Embryonic facial prominence (tissue), 1 donor: ENCODE measurements at regions not wholly inside any gene's neighbourhood (a gene's known extent, or its start where the extent isn't known, plus 50 kb on each side); places are given as distances from the start of the nearest gene placed in this dataset.

Experiments used
- DNase-seq: peaks from one replicate; pipeline ENCODE4 v3.0.0-alpha.2; 2016; ENCODE audit errors: extremely low spot score

- DNase-seq = no peak
Measured at GRCh38 chr3:124177071-124177470, 185.1 kb upstream of the ROPN1 start.

GRCh38 chr3:124178531-124178930, 186.6 kb upstream of the ROPN1 start:
- no peak for DNase-seq

- no peak for DNase-seq
Measured at GRCh38 chr3:124200407-124200806, 208.5 kb upstream of the ROPN1 start.

GRCh38 chr3:124201226-124201625, 209.3 kb upstream of the ROPN1 start:
- no peak for DNase-seq

- DNase-seq = no peak
Measured at GRCh38 chr3:124201786-124202185, 209.9 kb upstream of the ROPN1 start.

GRCh38 chr3:124202754-124203153, 210.8 kb upstream of the ROPN1 start:
- no peak for DNase-seq

GRCh38 chr3:124203292-124203691, 211.4 kb upstream of the ROPN1 start:
- no peak for DNase-seq

- no peak for DNase-seq
Measured at GRCh38 chr3:124206225-124207055, 214.5 kb upstream of the ROPN1 start.

- DNase-seq = no peak
Measured at GRCh38 chr3:124207077-124207476, 215.2 kb upstream of the ROPN1 start.

- no peak for DNase-seq
Measured at GRCh38 chr3:124207873-124208485, 216.1 kb upstream of the ROPN1 start.

GRCh38 chr3:124209426-124209825, 217.5 kb upstream of the ROPN1 start:
- no peak for DNase-seq

- no peak for DNase-seq
Measured at GRCh38 chr3:124210899-124211298, 219.0 kb upstream of the ROPN1 start.

- DNase-seq = no peak
Measured at GRCh38 chr3:124213641-124214040, 221.7 kb upstream of the ROPN1 start.

- peak; percentile 39 for DNase-seq
Measured at GRCh38 chr3:124217542-124217941, 225.6 kb upstream of the ROPN1 start.

GRCh38 chr3:124221422-124221821, 229.5 kb upstream of the ROPN1 start:
- no peak for DNase-seq

- DNase-seq = no peak
Measured at GRCh38 chr3:124223853-124224252, 231.9 kb upstream of the ROPN1 start.

- DNase-seq = no peak
Measured at GRCh38 chr3:124227150-124227630, 235.3 kb upstream of the ROPN1 start.

GRCh38 chr3:124229420-124229819, 237.5 kb upstream of the ROPN1 start:
- DNase-seq = no peak

GRCh38 chr3:124229836-124230235, 237.9 kb upstream of the ROPN1 start:
- DNase-seq = no peak

GRCh38 chr3:124230432-124230831, 238.5 kb upstream of the ROPN1 start:
- DNase-seq = no peak

GRCh38 chr3:124230998-124231397, 239.1 kb upstream of the ROPN1 start:
- DNase-seq = no peak

GRCh38 chr3:124234852-124235252, 242.9 kb upstream of the ROPN1 start:
- no peak for DNase-seq

GRCh38 chr3:124235446-124235845, 243.5 kb upstream of the ROPN1 start:
- DNase-seq = no peak
